Mesenchymal stem cell (in vitro differentiated cells and primary cell): ENCODE measurements at regions not wholly inside any gene's neighbourhood (a gene's known extent, or its start where the extent isn't known, plus 50 kb on each side); places are given as distances from the start of the nearest gene placed in this dataset.
A peak's percentile ranks its signal among the peaks of the same experiment; 100 is the strongest.

Experiments used
- DNase-seq: peaks from one replicate; pipeline ENCODE4 v3.0.0-alpha.2; 2013
- H2AFZ ChIP-seq: one replicate; pipeline ENCODE4 v1.6.1; 2013; ENCODE audit warnings: low read depth, mild to moderate bottlenecking, control low read depth, inconsistent platforms, low read length, moderate library complexity
- H2AK5ac ChIP-seq: 2 replicates; pipeline ENCODE4 v1.6.1; 2013; ENCODE audit warnings: low read length, moderate library complexity, mild to moderate bottlenecking, inconsistent platforms; ENCODE audit not compliant: severe bottlenecking
- H2BK120ac ChIP-seq: one replicate; pipeline ENCODE4 v1.6.1; 2013; ENCODE audit warnings: low read depth, mild to moderate bottlenecking, inconsistent platforms, low read length, moderate library complexity
- H2BK12ac ChIP-seq, 2 experiments: one replicate each; pipeline ENCODE4 v1.6.1; 2013; ENCODE audit warnings: inconsistent platforms in 2 of 2, low read length in 2 of 2, mild to moderate bottlenecking in 2 of 2, moderate library complexity in 2 of 2, control low read depth in 1 of 2
- H2BK15ac ChIP-seq: one replicate; pipeline ENCODE4 v1.6.1; 2013; ENCODE audit warnings: mild to moderate bottlenecking, low read depth, inconsistent platforms; ENCODE audit not compliant: poor library complexity, severe bottlenecking
- H2BK5ac ChIP-seq: 2 replicates; pipeline ENCODE4 v1.6.1; 2013; ENCODE audit warnings: low read depth, mild to moderate bottlenecking, low read length, control low read depth, inconsistent platforms; ENCODE audit not compliant: poor library complexity, severe bottlenecking
- H3K14ac ChIP-seq, 2 experiments: one replicate each; pipeline ENCODE4 v1.6.1; 2013; ENCODE audit warnings: inconsistent platforms in 2 of 2, low read length in 2 of 2, control low read depth in 1 of 2, mild to moderate bottlenecking in 1 of 2, moderate library complexity in 1 of 2
- H3K18ac ChIP-seq, 2 experiments: one replicate each; pipeline ENCODE4 v1.6.1; 2013; ENCODE audit warnings: inconsistent platforms in 2 of 2, low read length in 2 of 2, control low read depth in 1 of 2, low read depth in 1 of 2, mild to moderate bottlenecking in 1 of 2
- H3K23ac ChIP-seq, 2 experiments: one replicate each; pipeline ENCODE4 v1.6.1; 2013; ENCODE audit warnings: inconsistent platforms in 2 of 2, low read length in 2 of 2, mild to moderate bottlenecking in 2 of 2, moderate library complexity in 2 of 2, control low read depth in 1 of 2
- H3K27ac ChIP-seq: 2 replicates; pipeline ENCODE4 v1.5.1; 2013; ENCODE audit warnings: mild to moderate bottlenecking, moderate library complexity, low read length, control low read depth, inconsistent platforms; ENCODE audit not compliant: poor library complexity, severe bottlenecking
- H3K27me3 ChIP-seq, 2 experiments: 2 replicates each; pipeline versions ENCODE4 v1.6.1 to v1.7.0; 2013; ENCODE audit warnings: low read length in 2 of 2, mild to moderate bottlenecking in 2 of 2, moderate library complexity in 2 of 2, control low read depth in 1 of 2, inconsistent platforms in 1 of 2; ENCODE audit not compliant: control insufficient read depth in 1 of 2, insufficient read depth in 1 of 2
- H3K36me3 ChIP-seq, 2 experiments: 2 replicates each; pipeline versions ENCODE4 v1.6.1 to v1.7.0; 2013; ENCODE audit warnings: low read length in 2 of 2, control low read depth in 1 of 2, inconsistent platforms in 1 of 2, low read depth in 1 of 2, mild to moderate bottlenecking in 1 of 2; ENCODE audit not compliant: insufficient read depth in 2 of 2, control insufficient read depth in 1 of 2
- H3K4ac ChIP-seq, 2 experiments: one replicate each; pipeline ENCODE4 v1.6.1; 2013; ENCODE audit warnings: inconsistent platforms in 2 of 2, low read length in 2 of 2, mild to moderate bottlenecking in 2 of 2, moderate library complexity in 2 of 2, control low read depth in 1 of 2, low read depth in 1 of 2
- H3K4me1 ChIP-seq: 2 replicates; pipeline ENCODE4 v1.6.1; 2013; ENCODE audit warnings: low read depth, low read length, control low read depth; ENCODE audit not compliant: control insufficient read depth, insufficient read depth
- H3K4me2 ChIP-seq: 2 replicates; pipeline ENCODE4 v1.6.1; 2013; ENCODE audit warnings: low read length, mild to moderate bottlenecking, inconsistent platforms; ENCODE audit not compliant: poor library complexity, severe bottlenecking
- H3K4me3 ChIP-seq, 2 experiments: 2 replicates each; pipeline versions ENCODE4 v1.5.1 to v1.7.0; 2013; ENCODE audit warnings: low read length in 2 of 2, mild to moderate bottlenecking in 2 of 2, control low read depth in 1 of 2, low read depth in 1 of 2; ENCODE audit not compliant: insufficient read depth in 1 of 2
- H3K79me1 ChIP-seq: replicated peaks from 2 replicates; pipeline ENCODE4 v1.6.1; 2013; ENCODE audit warnings: mild to moderate bottlenecking, control low read depth, low read length, inconsistent platforms; ENCODE audit not compliant: poor library complexity, severe bottlenecking
- H3K9ac ChIP-seq: 2 replicates; pipeline ENCODE4 v1.7.0; 2013; ENCODE audit warnings: mild to moderate bottlenecking, low read length, moderate library complexity
- H3K9me3 ChIP-seq: 2 replicates; pipeline ENCODE4 v1.7.0; 2013; ENCODE audit warnings: mild to moderate bottlenecking, low read length; ENCODE audit not compliant: control insufficient read depth
- H4K8ac ChIP-seq: one replicate; pipeline ENCODE4 v1.6.1; 2013; ENCODE audit warnings: inconsistent platforms, mild to moderate bottlenecking, low read length, moderate library complexity
- H4K91ac ChIP-seq: one replicate; pipeline ENCODE4 v1.6.1; 2013; ENCODE audit warnings: mild to moderate bottlenecking, low read length, inconsistent platforms
- WGBS: methylation state at CpG from one replicate; pipeline ENCODE4 v1.1.7; 2013; ENCODE audit warnings: mixed read lengths; 5-methylcytosine and 5-hydroxymethylcytosine counted together

DNA sequence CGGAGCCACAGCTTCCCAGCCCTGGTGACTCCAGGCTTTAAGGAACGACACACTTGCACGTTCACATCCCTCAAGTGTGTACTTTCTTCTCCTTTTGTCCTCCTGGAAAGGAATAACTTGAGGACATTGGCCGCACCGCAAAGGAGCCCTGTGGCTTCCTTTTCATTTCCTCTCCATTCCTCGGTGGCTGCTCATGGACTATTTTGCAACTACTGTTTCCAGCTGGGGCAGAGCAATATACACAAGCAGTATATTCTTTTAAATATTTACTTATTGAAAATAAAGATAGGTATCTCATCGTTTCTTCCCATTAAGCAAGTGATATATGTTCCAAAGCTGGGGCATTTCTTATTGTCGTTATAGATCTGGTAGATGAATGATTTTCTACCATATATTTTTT lies 97.2 kb upstream of the LYZL1 start:
- Histone ChIP-seq H3K4me1 (no peaks in the 10 kb centered on the region), H2BK120ac (no peak overlapping the region), H3K23ac (no peak overlapping the region), H3K27ac (no peak overlapping the region), H3K9ac (no peak overlapping the region), H3K14ac (no peak overlapping the region), H2AFZ (no peak overlapping the region), H3K27me3 (peaks cover 0 to 64% of the 10 kb centered on the region in 2 experiments), H3K4ac (peak overlapping the region in 1 of 2 experiments; percentile 10), H2BK15ac (no peak overlapping the region), H3K4me3 (no peak overlapping the region), H4K8ac (no peak overlapping the region), H3K18ac (no peak overlapping the region), H3K4me2 (no peak overlapping the region), H4K91ac (no peak overlapping the region), H2BK12ac (peak overlapping the region in 1 of 2 experiments; percentile 73), H3K36me3 (no peaks in the 10 kb centered on the region), H2BK5ac (no peak overlapping the region), H3K9me3 (peaks cover 6% of the 10 kb centered on the region), H2AK5ac (no peak overlapping the region), H3K79me1 (no peaks in the 10 kb centered on the region)
- WGBS: 95% methylated on average over 5 of the region's 8 CpGs
- peak; percentile 84 for DNase-seq

DNA sequence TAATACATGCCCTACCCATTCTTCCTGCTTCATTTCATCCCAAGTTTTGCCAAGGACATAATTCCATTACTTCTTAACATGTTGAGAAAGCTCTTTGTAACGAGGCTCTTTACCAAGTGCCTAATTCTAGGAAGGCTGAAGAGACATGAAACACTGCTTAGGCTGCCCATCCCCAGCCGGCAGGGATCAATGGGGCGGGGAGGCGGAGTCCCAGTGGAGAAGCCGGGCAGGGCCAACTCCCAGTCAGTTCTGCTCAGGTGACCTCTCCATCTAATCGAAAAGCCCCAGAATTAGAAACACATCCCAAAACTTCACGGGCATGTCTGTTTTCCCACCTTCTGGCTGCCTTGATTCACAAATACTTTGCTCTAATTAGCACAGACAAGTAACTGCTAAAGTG lies 89.5 kb upstream of the LYZL1 start:
- Histone ChIP-seq H3K23ac (no peak overlapping the region), H3K14ac (no peak overlapping the region), H3K4me3 (no peak overlapping the region), H3K4me2 (no peak overlapping the region), H3K27me3 (peaks cover 0 to 53% of the 10 kb centered on the region in 2 experiments), H3K18ac (peak overlapping the region in 1 of 2 experiments; percentile 48), H2BK120ac (no peak overlapping the region), H3K9ac (no peak overlapping the region), H2BK15ac (no peak overlapping the region), H3K4ac (peak overlapping the region in 1 of 2 experiments; percentile 81), H3K9me3 (peaks cover 6% of the 10 kb centered on the region), H2AK5ac (no peak overlapping the region), H4K8ac (no peak overlapping the region), H2BK5ac (no peak overlapping the region), H3K79me1 (no peaks in the 10 kb centered on the region), H3K4me1 (no peaks in the 10 kb centered on the region), H3K36me3 (no peaks in the 10 kb centered on the region), H2AFZ (no peak overlapping the region), H4K91ac (no peak overlapping the region), H3K27ac (no peak overlapping the region), H2BK12ac (peak overlapping the region; percentile 76 to 82)
- DNase-seq: no peak
- WGBS: 50% methylated on average over 5 of the region's 7 CpGs

GRCh38 chr10:29199941-29200679 lies 88.8 kb upstream of the LYZL1 start:
- Histone ChIP-seq H3K9me3 (peaks cover 1% of the 10 kb centered on the region), H3K18ac (peak overlapping the region in 1 of 2 experiments; percentile 19), H3K4me1 (no peaks in the 10 kb centered on the region), H3K4me2 (no peak overlapping the region), H3K4ac (peak overlapping the region in 1 of 2 experiments; percentile 24), H2BK120ac (no peak overlapping the region), H3K9ac (no peak overlapping the region), H2BK5ac (no peak overlapping the region), H2BK15ac (no peak overlapping the region), H3K14ac (no peak overlapping the region), H3K79me1 (no peaks in the 10 kb centered on the region), H4K91ac (no peak overlapping the region), H4K8ac (no peak overlapping the region), H3K27ac (no peak overlapping the region), H3K27me3 (peaks cover 0 to 57% of the 10 kb centered on the region in 2 experiments), H2BK12ac (peak overlapping the region in 1 of 2 experiments; percentile 9), H3K36me3 (no peaks in the 10 kb centered on the region), H3K23ac (no peak overlapping the region), H2AFZ (no peak overlapping the region), H3K4me3 (no peak overlapping the region), H2AK5ac (no peak overlapping the region)
- WGBS: 94% methylated on average over 2 of the region's 4 CpGs
- DNase-seq: peak; percentile 68

DNA sequence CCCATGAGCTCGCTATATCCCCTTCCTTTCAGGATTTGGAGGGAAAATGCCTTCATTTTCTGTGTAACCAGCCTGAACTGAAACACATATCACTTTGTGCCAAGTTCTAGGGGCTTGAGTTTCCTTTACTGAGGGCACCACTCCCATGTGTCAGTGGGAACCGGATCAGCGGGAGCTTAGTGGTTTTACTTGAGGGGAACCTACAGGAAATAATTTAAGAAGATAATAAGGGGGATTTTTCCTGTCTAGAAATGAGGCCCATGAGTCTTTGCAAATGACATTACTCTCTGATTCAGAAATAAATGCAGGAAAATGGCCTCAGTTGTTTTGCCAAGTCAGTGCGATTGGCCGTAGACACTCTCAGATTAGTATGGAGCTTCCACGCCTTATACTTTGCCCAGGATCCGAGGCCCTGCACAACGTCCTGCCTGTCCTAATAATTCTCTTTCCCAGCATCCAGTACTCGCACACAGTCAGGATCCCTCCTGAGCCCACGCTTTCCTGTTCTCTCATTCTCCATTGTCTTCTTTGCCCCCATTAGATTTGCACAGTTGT lies 86.4 kb upstream of the LYZL1 start:
- peaks cover 2% of the 10 kb centered on the region for H3K9me3 ChIP-seq
- H2AFZ ChIP-seq: no peak overlapping the region
- H3K4ac ChIP-seq: no peak overlapping the region
- H2BK5ac ChIP-seq: no peak overlapping the region
- no peak overlapping the region for H3K27ac ChIP-seq
- no peak overlapping the region for H3K9ac ChIP-seq
- peaks cover 7 to 51% of the 10 kb centered on the region in 2 experiments for H3K27me3 ChIP-seq
- H3K4me3 ChIP-seq: no peak overlapping the region
- H4K91ac ChIP-seq: peak overlapping the region; percentile 44
- 93% methylated on average over 8 of the region's 10 CpGs for WGBS
- no peaks in the 10 kb centered on the region for H3K79me1 ChIP-seq
- H2BK120ac ChIP-seq: no peak overlapping the region
- no peak overlapping the region for H3K4me2 ChIP-seq
- H2BK12ac ChIP-seq: peak overlapping the region in 1 of 2 experiments; percentile 33
- no peak overlapping the region for H2AK5ac ChIP-seq
- peak overlapping the region; percentile 59 for H4K8ac ChIP-seq
- no peaks in the 10 kb centered on the region for H3K4me1 ChIP-seq
- H3K23ac ChIP-seq: no peak overlapping the region
- no peaks in the 10 kb centered on the region for H3K36me3 ChIP-seq
- no peak for DNase-seq
- H2BK15ac ChIP-seq: no peak overlapping the region
- H3K14ac ChIP-seq: no peak overlapping the region
- no peak overlapping the region for H3K18ac ChIP-seq
